Heart left ventricle (tissue), 16 donors: ENCODE measurements at regions not wholly inside any gene's neighbourhood (a gene's known extent, or its start where the extent isn't known, plus 50 kb on each side); places are given as distances from the start of the nearest gene placed in this dataset.

ENCODE experiments used
- ATAC-seq, 4 donors: fragments of 200-7000 bp; cut with Tn5 transposase; one replicate each; pipeline ENCODE4 v1.9.1; 2020 to 2022; ENCODE audit warnings: moderate library complexity in 4 of 4, mild to moderate bottlenecking in 3 of 4, moderate number of reproducible peaks in 1 of 4
- DNase-seq, 5 donors: peaks; one replicate each; pipeline ENCODE4 v3.0.0-alpha.2; 2020
- H3K27ac ChIP-seq, 12 donors: fragments of 200-600 bp; sonication (generic) in 4 of 12; one replicate each; pipeline versions ENCODE4 v1.5.0 to v1.8.0; 2016 to 2022; ENCODE audit warnings: mild to moderate bottlenecking in 2 of 12
- H3K27me3 ChIP-seq, 9 donors: fragments of 200-600 bp; sonication (generic) in 2 of 9; one replicate each; pipeline versions ENCODE4 v1.5.1 to v1.8.0; 2016 to 2022; ENCODE audit warnings: mild to moderate bottlenecking in 3 of 9
- H3K36me3 ChIP-seq, 9 donors: fragments of 200-600 bp; sonication (generic) in 2 of 9; one replicate each; pipeline versions ENCODE4 v1.5.0 to v1.8.0; 2018 to 2022; ENCODE audit warnings: mild to moderate bottlenecking in 2 of 9
- H3K4me1 ChIP-seq, 12 donors: fragments of 200-600 bp; sonication (generic) in 4 of 12; one replicate each; pipeline versions ENCODE4 v1.5.0 to v1.8.0; 2016 to 2022; ENCODE audit warnings: mild to moderate bottlenecking in 3 of 12
- H3K4me3 ChIP-seq, 12 donors: fragments of 200-600 bp; sonication (generic) in 4 of 12; one replicate each; pipeline versions ENCODE4 v1.5.0 to v1.8.0; 2017 to 2022; ENCODE audit warnings: mild to moderate bottlenecking in 9 of 12, moderate library complexity in 4 of 12
- H3K9me3 ChIP-seq, 12 donors: fragments of 200-600 bp; sonication (generic) in 4 of 12; one replicate each; pipeline versions ENCODE4 v1.5.0 to v1.8.0; 2016 to 2022; ENCODE audit warnings: mild to moderate bottlenecking in 1 of 12
- POLR2A ChIP-seq, 2 donors: fragments of 450-650 bp; IDR thresholded peaks; one replicate each; pipeline ENCODE4 v1.6.1; 2017; ENCODE audit warnings: antibody characterized with exemption in 2 of 2, mild to moderate bottlenecking in 2 of 2, moderate library complexity in 2 of 2
- WGBS, 4 donors: extraction: QIAGEN DNeasy Blood & Tissue Kit in 2 of 4; methylation state at CpG; one replicate each; pipeline versions ENCODE4 v1.1.5 to v1.1.7; 2013 to 2018; 5-methylcytosine and 5-hydroxymethylcytosine counted together
- intact Hi-C, 10 donors: fragments of 100-400 bp; cut with DNase I; formaldehyde crosslinking; loops; one replicate each; pipeline versions ENCODE4 v1.11.1 to v1.14.2; 2022
- TF ChIP-seq, protein P1 (sequence below), 12 donors: fragments of 200-600 bp; sonication (generic) in 4 of 12; IDR thresholded peaks; one replicate each; pipeline versions ENCODE4 v1.5.0 to v1.8.0; 2018 to 2022; ENCODE audit warnings: antibody characterized with exemption in 12 of 12, mild to moderate bottlenecking in 5 of 12
- donor health status: ischemic (EF 13 %, LVEDD 7.1; RV severe dilation, severe dysfunction).
- donor health status: healthy with polysubstance abuse.
- donor health status: DM: no; HTN: yes; CAD: no.
- donor health status: DM: no; HTN: no; CAD: no.
- donor health status: ischemic (EF 25% LVEDD 6.9; RV normal size, moderate dysfunction).
- donor health status: ischemic (EF 25% LVEDD 5.7; RV mildly dilated, moderate dysfunction).
- donor health status: healthy.
- donor health status: DM: yes; HTN: yes; CAD: no.
- donor health status: ischemic (EF 35%, LVEDD 5.7; RV mildly dilated, moderate dysfunction).
- donor health status: nonischemic (EF 11% LVEDD 7.7; RV severe dilation, severe dysfunction).
- donor health status: DM: yes; HTN: yes; CAD: no.
- donor health status: PGD.
- donor health status: ischemic (EF 29% LVEDD 5.4; RV normal size, mild dysfunction).
- donor health status: nonischemic (EF 23%, LVEDD 6.1; RV moderate dilation, normal function).

DNA sequence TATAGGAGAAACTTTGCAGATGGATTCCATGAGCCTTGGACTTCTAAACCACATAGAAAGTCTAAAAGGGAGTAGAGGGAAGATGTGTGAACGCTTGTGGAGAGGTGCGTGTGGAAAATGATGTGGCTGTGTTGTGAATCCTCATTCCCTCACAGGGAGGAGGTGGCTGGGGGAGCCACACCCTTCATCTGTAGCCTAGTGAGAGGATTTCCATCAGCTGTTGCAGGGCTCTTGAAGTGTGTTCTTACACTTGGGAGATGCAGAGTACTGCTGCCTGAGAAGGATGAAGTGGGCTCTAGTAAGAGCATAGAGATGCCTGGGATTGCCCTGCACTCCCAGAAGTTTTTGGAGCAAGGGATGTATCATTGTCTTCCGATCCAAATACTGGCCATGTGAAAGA is 279.6 kb downstream of the QKI start:
- Histone ChIP-seq H3K27ac (no peak overlapping the region), H3K4me3 (no peak overlapping the region), H3K9me3 (no peaks in the 10 kb centered on the region), H3K36me3 (no peaks in the 10 kb centered on the region), H3K27me3 (no peaks in the 10 kb centered on the region), H3K4me1 (no peaks in the 10 kb centered on the region)
- TF ChIP-seq POLR2A (IDR thresholded peaks at IDR 0.05), result no peak
- TF ChIP-seq, protein P1, sequence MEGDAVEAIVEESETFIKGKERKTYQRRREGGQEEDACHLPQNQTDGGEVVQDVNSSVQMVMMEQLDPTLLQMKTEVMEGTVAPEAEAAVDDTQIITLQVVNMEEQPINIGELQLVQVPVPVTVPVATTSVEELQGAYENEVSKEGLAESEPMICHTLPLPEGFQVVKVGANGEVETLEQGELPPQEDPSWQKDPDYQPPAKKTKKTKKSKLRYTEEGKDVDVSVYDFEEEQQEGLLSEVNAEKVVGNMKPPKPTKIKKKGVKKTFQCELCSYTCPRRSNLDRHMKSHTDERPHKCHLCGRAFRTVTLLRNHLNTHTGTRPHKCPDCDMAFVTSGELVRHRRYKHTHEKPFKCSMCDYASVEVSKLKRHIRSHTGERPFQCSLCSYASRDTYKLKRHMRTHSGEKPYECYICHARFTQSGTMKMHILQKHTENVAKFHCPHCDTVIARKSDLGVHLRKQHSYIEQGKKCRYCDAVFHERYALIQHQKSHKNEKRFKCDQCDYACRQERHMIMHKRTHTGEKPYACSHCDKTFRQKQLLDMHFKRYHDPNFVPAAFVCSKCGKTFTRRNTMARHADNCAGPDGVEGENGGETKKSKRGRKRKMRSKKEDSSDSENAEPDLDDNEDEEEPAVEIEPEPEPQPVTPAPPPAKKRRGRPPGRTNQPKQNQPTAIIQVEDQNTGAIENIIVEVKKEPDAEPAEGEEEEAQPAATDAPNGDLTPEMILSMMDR (IDR thresholded peaks at IDR 0.05), result no peak
- no peak for ATAC-seq
- intact Hi-C loops, result no loop called here
- WGBS, 4 donors, result 94 to 97% (median 96%) methylated on average over 3 of the region's 3 CpGs
- no peak for DNase-seq

DNA sequence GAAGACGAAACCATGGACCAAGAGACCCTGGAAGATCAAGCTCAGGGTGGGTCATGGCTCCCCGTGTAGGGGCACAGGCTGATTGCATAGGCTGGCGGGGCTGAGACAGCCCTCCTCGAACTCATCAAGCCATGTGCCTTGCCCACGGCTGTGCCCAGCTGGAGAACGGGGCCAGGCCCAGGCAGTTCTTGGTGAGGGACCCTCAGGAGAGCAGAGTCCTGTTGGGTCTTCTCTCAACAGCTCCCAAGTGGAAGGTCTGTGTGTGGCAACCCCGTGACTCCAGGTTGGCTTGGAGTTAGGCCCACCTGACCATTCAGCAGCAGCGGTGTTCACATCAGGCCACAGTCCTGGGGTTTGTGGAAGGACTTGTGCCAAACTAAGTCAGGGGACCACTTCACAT is 276.5 kb downstream of the QKI start:
- no peaks in the 10 kb centered on the region for H3K4me1 ChIP-seq
- ATAC-seq (peak in 1 of 4 donors; percentile 33), DNase-seq (no peak)
- no peaks in the 10 kb centered on the region for H3K36me3 ChIP-seq
- no peak overlapping the region for H3K4me3 ChIP-seq
- H3K27ac ChIP-seq, result no peak overlapping the region
- no peak for TF ChIP-seq POLR2A (IDR thresholded peaks at IDR 0.05)
- TF ChIP-seq, protein P1 (IDR thresholded peaks at IDR 0.05), result no peak
- 91 to 97% (median 96%) methylated on average over 5 to 8 of the region's 8 CpGs for WGBS, 4 donors
- H3K9me3 ChIP-seq, result no peaks in the 10 kb centered on the region
- intact Hi-C loops, result no loop called here
- no peaks in the 10 kb centered on the region for H3K27me3 ChIP-seq

DNA sequence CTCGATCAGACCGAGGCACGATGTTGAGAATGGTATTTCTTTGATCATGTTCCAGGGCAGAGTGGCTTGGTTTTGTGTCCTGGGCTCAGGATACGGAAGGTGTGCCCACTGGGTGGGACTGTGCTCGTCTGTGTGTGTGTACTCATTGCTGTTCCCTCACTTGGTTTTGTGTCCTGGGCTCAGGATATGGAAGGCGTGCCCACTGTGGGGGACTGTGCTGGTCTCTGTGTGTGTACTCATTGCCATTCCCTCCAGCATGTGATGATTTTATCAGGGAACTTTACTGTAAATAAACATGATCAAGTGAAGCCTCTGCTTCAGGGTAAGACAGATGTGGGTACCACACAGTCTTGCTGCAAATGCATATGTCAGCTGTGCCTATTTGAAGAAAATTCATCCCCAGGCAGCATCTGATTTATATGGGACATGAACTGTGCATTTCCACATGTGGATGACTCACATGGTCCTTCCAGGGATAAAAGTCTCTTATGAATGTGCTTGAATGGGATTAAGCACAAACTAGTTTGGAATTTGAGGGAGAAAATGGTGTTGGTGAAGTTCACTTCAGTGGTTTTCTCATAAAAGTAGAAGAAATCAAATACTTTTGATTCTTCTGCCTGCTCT is 274.3 kb downstream of the QKI start:
- TF ChIP-seq, protein P1 (IDR thresholded peaks at IDR 0.05), result no peak
- no peak for TF ChIP-seq POLR2A (IDR thresholded peaks at IDR 0.05)
- 87 to 96% (median 92%) methylated on average over 6 of the region's 6 CpGs for WGBS, 4 donors
- H3K4me3 ChIP-seq, result no peak overlapping the region
- no peak overlapping the region for H3K27ac ChIP-seq
- DNase-seq (no peak), ATAC-seq (no peak)
- peaks cover 0 to 1% (median 0%) of the 10 kb centered on the region in 12 donors for H3K9me3 ChIP-seq
- no peaks in the 10 kb centered on the region for H3K36me3 ChIP-seq
- no peaks in the 10 kb centered on the region for H3K27me3 ChIP-seq
- H3K4me1 ChIP-seq, result no peaks in the 10 kb centered on the region
- intact Hi-C loops, result no loop called here

DNA sequence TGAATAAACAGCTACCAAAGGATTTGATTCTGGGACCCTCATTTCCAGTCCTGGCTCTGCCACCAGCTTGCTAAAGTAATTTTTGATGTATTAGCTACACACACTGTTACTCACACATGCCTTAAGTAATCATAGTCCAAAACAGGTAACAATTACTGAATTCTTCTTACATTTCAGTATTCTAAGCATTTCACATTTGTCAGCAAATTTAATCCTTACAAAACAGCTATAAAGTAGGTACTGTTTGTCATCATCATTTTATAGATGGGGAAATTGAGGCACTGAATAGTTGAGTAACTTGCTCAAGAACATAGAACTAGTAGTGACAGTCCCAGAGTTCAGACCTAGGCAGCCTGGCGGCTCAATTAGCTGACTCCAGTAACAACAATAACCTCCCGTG is 272.6 kb downstream of the QKI start:
- ATAC-seq, result no peak

More for the DNA sequence above, 272.6 kb downstream of the QKI start:
- H3K9me3 ChIP-seq, result peaks cover 0 to 13% (median 0%) of the 10 kb centered on the region in 12 donors
- no peak overlapping the region for H3K4me3 ChIP-seq
- no peaks in the 10 kb centered on the region for H3K36me3 ChIP-seq
- intact Hi-C loops, result no loop called here
- H3K27ac ChIP-seq, result no peak overlapping the region
- no peak for DNase-seq
- H3K27me3 ChIP-seq, result no peaks in the 10 kb centered on the region
- no peaks in the 10 kb centered on the region for H3K4me1 ChIP-seq
- no peak for TF ChIP-seq POLR2A (IDR thresholded peaks at IDR 0.05)
- TF ChIP-seq, protein P1 (IDR thresholded peaks at IDR 0.05), result no peak
- 95 to 98% (median 96%) methylated on average over 2 of the region's 2 CpGs for WGBS, 4 donors
